NCI-H146 (cell line): ENCODE measurements at regions not wholly inside any gene's neighbourhood (a gene's known extent, or its start where the extent isn't known, plus 50 kb on each side); places are given as distances from the start of the nearest gene placed in this dataset.

ENCODE experiments used
- DNase-seq: peaks from one replicate; lab custom pipeline; 2025; lab: John Stamatoyannopoulos, UW

- DNase-seq: no peak
Measured at GRCh38 chr15:92304223-92304975, 89.3 kb upstream of the ST8SIA2 start.

GRCh38 chr15:92305343-92305742 lies 88.3 kb upstream of the ST8SIA2 start:
- no peak for DNase-seq

GRCh38 chr15:92306663-92307062 lies 87.0 kb upstream of the ST8SIA2 start:
- DNase-seq: no peak

GRCh38 chr15:92315144-92315543 lies 78.5 kb upstream of the ST8SIA2 start:
- no peak for DNase-seq

GRCh38 chr15:92315595-92316211 lies 78.0 kb upstream of the ST8SIA2 start:
- no peak for DNase-seq

- DNase-seq: no peak
Measured at GRCh38 chr15:92316586-92317295, 76.9 kb upstream of the ST8SIA2 start.

GRCh38 chr15:92320012-92320699 lies 73.5 kb upstream of the ST8SIA2 start:
- DNase-seq: no peak

- DNase-seq: no peak
Measured at GRCh38 chr15:92322566-92323355, 70.9 kb upstream of the ST8SIA2 start.

GRCh38 chr15:92323525-92323924 lies 70.2 kb upstream of the ST8SIA2 start:
- DNase-seq: no peak

GRCh38 chr15:92324101-92324963 lies 69.3 kb upstream of the ST8SIA2 start:
- no peak for DNase-seq

- no peak for DNase-seq
Measured at GRCh38 chr15:92326236-92326635, 67.4 kb upstream of the ST8SIA2 start.

- no peak for DNase-seq
Measured at GRCh38 chr15:92327033-92327432, 66.6 kb upstream of the ST8SIA2 start.

GRCh38 chr15:92328207-92328606 lies 65.5 kb upstream of the ST8SIA2 start:
- DNase-seq: no peak

- DNase-seq: no peak
Measured at GRCh38 chr15:92332125-92332899, 61.4 kb upstream of the ST8SIA2 start.

- no peak for DNase-seq
Measured at GRCh38 chr15:92333709-92334108, 60.0 kb upstream of the ST8SIA2 start.

- DNase-seq: no peak
Measured at GRCh38 chr15:92336419-92336987, 57.2 kb upstream of the ST8SIA2 start.

- DNase-seq: no peak
Measured at GRCh38 chr15:92339361-92339760, 54.3 kb upstream of the ST8SIA2 start.
